NCI-H2029 (cell line): ENCODE measurements at regions not wholly inside any gene's neighbourhood (a gene's known extent, or its start where the extent isn't known, plus 50 kb on each side); places are given as distances from the start of the nearest gene placed in this dataset.
A peak's percentile ranks its signal among the peaks of the same experiment; 100 is the strongest.

Source experiments
- DNase-seq: peaks from one replicate; lab custom pipeline; 2025; lab: John Stamatoyannopoulos, UW

DNA sequence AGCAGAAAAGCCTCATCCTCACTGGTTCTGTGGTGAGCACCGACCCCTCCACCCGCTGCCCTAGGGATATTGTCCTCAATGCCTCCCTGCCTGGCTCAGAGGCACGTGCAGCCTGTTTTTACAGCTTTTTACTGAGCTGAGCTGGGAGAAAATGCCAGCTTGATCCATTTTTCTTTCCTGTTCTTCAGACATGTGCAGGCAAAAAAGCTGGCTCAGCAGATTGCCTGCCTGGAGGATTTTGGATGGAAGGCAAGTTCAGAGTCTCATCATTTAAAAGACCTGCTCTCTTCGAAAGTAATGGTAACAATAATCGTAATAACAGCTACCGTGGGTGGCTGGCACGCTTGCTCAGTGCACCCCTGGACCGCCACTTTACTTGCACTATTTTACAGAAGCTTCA, 135.0 kb upstream of the SMIM23 start:
- DNase-seq, result no peak

DNA sequence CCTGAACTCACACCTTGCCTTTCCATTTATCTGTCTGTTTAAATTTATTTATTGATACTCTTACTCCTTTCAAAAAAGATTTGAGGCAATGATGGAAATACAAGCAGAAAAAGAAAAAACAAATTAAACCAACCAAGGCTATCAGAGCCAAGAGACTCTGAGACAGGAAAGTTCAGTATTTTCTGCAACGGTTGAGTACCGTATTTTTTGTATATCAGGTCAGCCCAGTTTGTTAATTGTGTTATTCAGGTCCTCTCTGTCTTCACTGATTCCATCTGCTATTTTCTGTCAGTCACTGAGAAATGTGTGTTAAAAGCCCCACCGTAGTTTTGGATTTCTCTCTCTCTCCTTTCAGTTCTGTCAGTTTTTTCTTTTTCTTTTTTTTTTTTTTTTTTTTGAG, 134.5 kb upstream of the SMIM23 start:
- DNase-seq, result no peak

DNA sequence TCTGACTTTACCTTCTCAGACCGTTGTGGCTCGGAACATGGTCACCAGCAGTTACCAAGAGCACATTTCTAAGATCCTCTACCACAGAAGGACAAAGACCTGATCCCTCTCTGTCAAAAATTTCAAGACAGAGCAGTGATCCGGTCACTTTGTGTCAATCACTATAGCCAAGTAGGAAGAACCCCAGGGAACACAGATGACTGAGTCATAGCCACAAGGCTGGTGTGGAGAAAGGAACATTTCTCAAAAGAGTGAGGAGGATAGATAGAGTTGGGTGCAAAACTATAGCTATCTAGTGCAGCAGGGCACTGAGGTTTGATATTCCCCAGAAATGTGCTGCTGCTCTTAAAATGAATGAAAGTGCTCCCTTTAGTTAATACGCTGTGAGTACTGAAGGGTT, 130.7 kb upstream of the SMIM23 start:
- no peak for DNase-seq

DNA sequence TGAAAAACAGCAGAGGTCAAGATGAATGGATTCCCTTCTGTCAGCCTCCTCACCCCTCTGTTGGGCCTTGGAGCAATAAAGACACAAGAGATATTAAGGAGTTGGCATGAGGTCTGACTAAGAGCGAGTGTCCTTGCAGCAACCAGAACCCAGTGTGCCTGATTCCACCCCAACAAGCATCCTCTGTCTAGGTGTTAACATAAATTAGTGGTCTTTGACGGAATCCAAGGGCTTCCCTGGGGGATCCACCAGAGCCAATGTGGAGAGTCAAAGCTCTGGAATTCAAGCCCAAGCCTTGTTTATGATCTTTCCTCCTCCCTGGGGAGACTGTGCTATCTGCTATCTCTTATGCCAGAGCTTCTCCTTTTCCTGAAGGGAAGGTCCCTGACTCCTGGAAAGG, 128.1 kb upstream of the SMIM23 start:
- no peak for DNase-seq

DNA sequence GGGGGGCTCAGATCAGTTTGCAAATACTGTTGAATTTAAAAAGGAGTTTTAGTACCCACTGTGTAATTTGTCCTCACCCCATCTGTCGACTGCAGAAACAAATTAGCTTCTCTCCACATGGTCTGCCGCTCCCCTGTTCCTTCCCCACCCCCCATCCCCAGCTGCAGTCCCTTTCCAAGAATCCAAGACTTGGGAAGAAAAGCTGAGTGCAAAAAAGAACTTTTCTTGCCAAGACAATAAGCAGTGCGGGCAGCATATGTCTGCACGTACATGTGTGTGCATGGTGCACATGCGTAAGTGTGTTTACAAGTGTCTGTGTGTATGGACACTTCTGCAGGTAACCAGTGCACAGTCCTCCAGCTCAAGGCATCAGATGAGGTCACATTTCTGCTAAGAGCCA, 125.7 kb upstream of the SMIM23 start:
- no peak for DNase-seq

DNA sequence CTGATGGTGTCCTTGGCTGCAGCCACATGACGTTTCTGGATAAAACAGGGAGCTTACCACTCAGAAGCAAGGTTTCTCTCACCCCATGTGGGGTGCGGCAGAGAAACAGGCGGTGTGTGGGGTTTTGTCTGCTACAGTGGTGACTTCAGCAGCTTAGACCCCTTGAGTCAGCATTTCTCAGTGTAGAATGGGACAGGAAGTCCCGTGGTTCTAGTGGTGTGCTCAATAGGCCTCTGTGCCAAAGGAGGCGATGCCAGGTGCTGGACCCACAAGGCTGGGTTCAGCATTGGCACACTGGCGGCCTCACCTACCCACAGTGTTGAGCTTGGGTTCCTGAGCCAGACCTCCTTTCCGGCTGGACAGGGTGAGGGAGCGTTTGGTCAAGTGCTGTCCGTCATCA, 125.2 kb upstream of the SMIM23 start:
- peak; percentile 13 for DNase-seq

DNA sequence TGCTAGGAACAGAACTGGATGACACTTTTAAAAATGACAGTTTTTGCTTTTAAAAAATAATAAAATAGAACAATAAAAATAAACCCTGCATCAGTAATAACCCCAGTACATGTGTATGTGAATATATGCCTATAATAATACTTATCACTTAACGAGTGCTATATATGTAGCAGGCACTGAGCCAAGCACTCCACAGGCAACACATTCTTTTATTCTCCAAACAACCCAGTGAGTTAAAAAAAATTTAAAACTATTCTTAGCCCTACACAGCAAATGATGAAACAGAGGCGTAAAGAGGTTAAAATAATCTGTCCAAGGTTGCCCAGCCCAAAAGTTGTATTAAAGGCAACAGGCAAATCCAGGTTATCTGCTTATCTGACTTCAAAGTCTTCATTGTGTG, 124.5 kb upstream of the SMIM23 start:
- DNase-seq, result no peak

DNA sequence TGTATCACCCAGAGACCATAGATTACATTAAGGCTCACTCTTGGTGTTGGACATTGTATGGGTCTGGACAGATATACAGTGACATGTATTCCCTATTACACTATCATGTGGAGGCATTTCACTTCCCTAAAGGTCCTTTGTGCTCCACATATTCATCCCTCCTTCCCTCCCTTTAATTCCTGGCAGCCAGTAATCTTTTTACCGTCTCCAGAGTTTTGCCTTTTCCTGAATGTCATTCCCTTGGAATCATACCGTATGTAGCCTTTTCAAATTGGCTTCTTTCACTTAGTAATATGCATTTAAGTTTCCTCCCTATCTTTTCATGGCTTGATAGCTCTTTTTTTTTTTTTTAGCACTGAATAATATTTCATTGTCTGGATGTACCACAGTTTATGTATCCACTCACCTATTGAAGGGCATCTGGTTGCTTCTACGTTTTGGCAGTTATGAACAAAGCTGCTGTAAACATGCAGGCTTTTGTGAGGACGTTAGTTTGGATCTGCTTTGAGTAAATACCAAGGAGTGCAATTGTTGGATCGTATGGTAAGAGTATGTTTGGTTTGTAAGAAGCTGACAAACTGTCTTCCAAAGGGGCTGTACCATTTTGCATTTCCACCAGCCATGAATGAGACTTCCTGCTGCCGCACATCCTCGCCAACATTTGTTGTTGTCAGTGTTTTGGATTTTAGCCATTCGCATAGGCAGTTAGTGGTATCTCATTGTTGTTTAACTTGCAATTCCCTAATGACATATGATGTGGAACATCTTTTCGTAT, 122.1 kb upstream of the SMIM23 start:
- no peak for DNase-seq

DNA sequence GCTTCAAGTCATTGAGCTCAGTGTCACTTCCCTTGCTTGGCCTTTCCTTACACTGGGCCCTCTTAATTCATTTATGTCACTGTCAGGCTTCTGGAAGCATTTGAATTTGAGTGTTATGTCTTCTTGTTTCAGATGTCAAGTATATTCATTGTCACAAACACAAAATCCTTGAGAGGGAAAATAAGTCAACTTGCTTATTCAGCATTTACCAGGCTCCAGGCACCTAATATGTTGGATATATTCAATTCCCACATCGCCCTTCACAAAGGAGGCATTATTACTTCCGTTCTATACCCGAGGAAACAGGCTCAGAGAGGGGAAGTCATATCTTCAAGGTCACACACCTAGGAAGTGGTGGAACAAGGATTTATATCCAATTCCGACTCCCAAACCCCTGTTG, 121.1 kb upstream of the SMIM23 start:
- DNase-seq, result no peak

DNA sequence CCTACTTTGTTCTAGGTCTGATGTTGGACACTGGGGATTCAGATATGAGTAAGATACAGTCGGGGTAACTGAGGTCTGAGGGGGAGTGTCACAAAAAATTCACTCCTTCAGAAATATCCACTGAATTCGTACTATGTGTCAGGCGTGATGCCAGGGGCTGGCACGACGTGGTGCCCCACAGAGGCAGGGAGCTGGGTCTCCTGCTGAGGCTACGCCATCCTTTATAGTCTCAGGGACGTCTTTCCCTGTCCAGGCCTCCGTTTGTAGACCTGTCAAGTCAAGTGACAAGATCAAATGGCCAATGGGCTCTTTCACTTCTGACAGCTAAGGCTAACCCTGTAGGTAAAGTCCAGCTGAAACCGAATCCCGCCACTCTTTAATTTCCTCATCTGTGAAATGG, 118.8 kb upstream of the SMIM23 start:
- DNase-seq, result peak; percentile 28

DNA sequence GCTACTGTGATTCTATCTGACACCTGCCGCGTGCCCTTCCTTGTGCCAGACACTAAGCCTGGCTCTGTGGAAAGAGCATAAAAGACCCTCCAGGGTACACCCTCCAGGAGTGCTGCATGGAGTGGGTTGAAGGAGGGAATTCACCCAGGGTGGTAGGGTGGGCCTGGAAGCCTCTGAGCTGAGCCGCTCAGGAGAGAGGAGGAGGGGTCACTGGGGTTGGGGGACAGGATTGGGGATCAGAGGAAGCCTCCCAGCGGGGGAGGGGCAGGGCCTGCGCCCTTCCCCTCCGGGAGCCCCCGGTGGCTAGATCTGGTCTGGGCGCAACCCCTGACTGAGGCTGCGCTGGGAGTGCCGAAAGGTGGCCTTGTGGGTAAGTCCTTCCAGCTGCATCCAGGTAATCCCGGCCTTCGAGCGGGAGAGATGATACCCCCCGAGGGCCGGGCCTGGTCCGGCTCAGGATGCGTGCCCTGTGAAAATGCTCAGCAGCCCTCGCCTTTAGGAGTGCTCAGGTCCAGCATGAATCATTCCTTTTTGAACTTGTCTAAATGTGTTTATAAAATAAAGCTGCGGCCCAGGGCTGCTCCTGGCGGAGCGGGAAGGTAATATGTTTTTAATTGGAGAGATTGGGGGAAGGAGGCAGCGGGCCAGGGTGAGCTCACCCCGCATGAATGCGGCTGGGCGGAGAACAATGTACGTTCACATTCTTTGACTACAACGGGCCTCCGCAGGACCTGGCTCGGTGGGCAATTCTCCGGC, 118.1 kb upstream of the SMIM23 start:
- no peak for DNase-seq

DNA sequence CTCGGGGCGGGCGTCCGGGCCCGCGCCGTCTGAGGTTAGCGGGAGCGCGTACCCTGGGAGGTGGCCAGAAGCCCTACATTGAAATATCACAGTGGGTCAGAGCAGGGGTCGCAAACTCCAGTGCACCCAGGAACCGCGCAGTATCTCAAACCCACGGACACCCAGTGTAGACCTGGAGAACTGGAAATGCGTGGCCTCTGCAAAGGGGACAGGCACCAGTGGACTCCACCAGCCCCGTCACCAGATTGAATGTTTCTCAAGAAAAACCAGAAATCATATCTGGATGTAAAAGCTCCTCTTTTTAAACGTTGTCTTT, 117.6 kb upstream of the SMIM23 start:
- no peak for DNase-seq

DNA sequence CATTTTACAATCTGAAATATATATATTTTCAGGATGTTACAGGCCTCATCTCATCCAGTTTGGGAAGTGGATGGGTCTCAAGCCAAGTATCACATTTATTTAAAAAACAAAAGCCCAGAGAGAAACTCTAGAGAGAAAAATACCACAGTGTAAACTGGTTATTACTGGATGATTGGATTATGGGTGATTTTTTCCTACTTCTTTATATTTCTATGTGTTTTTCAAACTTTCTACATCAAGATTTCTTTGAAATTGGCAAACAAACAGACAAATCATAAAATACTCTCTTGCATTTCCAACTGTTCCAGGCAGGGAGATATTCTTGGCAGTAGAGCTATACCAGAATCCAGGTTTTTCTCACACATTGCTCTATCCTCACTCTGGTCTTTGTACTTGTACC, 116.0 kb upstream of the SMIM23 start:
- no peak for DNase-seq

DNA sequence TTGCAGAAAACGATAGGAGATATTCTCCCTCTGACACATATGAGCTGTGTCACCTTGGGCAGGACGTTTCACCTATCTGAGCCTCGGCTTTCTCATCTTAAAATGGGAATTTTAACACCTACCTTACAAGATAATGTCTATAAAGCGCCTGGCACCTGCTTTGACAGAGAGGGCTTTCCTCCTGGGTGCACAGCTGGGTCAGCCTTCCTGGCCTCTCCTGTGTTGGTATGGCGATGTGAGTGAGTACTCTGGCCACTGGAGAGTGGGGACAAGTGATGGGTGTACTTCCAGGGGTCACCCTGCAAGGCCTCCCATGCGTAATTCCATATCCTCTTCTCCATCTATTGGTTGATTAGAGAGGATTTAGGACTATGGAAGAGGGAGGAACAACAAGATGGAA, 113.1 kb upstream of the SMIM23 start:
- no peak for DNase-seq

DNA sequence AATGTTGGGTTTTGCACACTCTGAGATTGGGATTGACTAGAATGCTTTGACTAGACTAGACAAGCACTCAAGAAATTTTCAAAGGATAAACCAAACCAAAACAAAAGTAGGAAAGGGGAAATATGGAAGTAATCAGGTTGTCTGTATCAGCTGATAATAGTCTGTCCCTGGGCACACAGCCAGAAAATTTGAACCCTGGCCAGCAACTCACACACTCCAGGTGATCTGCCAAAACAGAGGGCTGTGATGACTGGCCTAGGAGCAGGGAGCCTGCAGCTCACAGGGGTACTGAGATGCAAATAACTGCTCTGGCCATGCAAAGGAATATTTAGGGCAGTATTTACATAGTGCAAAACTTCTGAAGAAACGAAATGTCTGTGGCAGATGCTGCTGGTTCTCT, 112.3 kb upstream of the SMIM23 start:
- peak; percentile 45 for DNase-seq

DNA sequence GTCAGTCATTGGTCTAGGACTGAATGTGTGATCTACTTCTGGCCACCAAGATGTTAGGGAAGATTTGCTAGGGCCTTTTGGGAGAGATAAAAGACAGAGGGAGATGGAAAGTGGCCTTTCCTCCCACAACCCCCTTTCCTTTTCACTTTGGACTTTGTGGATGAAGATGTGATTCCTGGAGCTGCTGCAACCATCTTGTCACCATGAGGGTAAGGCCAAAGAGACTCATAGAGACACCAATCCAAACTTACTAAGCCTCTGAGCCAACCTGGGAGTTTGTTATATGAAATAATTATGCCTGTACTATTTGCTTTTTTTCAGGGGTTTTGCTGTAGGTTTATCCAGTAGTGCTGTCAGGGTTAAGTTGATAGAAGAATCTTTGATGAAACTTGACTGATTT, 111.8 kb upstream of the SMIM23 start:
- no peak for DNase-seq

DNA sequence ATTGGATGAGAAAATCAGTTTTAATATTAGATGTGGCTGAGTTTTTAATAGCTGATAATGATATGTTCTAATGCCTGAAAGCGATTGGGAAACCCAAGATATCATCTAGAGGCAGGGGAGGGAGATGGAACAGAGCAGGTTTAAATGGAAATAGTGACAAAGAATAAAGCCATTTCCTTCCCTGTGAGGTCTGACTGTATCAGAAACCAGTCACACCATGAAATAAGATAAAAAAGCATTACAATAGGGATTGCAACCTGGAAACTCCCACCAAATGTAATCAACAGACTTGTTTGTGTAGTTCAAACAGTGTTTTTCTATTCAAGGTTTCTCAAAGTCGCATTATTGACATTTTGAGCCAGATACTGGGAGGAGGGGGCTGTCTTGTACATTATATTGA, 110.1 kb upstream of the SMIM23 start:
- no peak for DNase-seq

DNA sequence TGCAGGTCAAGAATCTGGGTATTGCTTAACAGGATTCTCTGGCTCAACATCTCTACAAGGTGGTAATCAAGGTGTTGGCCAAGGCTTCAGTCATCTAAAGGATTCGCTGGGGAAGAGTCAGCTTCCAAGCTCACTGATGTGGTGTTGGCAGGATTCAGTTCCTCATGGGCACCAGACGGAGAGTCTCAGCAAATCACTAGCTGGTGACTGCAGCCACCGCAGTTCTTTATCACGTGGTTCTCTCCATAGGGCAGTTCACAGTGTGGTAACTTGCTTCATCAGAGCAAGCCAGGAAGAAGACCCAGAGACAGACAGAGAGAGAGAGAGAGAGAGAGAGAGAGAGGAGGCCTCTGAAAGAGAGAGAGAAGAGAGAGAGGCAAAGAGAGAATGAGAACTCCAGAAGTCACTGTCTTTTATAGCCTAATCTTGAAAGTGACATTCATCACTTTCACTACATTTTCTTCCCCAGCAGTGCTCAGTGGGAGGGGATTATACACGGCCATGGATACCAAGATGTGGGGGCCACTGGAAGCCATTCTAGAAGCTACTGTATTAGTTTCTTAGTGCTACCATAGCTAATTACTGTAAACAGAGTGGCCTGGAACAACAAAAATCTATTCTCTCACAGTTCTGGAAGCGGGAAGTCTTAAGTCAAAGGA, 109.2 kb upstream of the SMIM23 start:
- DNase-seq, result no peak

DNA sequence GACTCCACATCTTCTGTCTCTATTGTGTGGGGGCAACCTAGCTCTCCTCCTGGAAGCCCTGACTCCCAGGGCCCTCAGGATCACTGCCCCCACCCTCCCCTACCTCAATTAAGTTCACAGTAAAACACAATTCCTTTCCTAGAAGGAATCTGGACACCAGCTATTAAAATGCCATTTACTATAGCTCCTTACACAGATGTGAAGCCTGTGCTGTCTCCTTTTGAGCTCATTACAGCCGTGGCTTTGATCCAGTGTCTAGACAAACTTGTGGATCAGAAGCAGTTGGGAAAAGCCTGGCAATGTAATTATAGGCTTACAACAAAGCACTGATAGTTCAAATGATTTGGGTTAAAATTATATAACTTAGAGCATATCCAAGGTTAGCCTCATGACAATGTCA, 107.0 kb upstream of the SMIM23 start:
- DNase-seq, result no peak

DNA sequence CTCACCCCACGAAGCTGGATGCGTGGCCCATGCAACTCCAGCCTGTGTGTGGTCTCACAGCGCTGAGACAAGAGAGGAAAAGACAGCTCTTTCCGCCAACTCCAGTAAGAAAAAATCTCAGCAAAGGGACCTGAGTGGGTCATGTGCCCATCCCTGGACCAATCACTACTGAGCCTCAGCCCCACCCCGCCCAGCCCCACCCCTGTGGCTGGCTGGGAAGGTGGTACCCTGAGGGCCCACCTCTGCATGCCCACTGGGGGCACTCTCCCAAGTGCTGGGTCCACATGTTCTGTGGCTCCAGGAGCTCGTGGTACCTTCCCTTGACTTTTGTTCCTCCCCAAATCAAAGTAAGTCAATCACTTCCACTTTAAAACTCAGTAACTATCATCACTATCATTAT, 105.1 kb upstream of the SMIM23 start:
- DNase-seq, result no peak

DNA sequence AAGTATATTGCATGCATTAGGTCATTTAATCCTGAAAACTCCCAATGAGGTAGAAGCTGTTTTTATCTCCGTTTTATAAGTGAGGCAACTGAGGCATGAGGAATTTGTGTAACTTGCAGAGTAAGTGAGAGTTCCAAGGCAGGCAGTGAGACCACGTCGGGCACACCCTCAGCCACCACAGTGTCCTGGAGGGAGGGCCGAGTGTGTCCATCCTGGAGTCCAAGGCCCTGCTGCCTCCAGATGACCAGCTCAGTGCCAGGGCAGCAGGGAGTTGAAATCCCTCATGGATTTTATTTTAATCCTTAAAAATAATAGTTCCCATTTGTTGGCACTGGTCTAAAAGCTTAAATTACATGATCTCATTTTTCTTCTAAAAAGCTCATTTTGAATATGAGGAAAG, 104.6 kb upstream of the SMIM23 start:
- no peak for DNase-seq

DNA sequence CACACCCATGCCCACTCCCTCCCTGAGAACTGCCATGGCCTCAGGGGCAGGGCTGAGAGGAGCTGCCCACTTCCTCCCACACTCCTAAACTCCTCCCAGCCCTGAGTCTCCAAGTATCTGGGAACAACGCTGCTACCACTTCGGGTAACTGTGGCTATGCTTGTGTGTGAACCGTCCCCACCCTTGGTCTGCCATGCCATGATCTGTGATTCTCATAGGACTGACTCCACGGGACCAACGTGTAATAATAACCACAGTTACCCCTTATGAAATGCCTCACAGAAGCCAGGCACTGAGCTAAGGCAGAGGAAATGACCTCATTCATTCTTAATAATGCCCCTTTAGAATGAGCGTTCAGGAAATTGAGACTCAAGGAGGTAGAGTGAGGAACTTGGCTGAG, 103.9 kb upstream of the SMIM23 start:
- no peak for DNase-seq

DNA sequence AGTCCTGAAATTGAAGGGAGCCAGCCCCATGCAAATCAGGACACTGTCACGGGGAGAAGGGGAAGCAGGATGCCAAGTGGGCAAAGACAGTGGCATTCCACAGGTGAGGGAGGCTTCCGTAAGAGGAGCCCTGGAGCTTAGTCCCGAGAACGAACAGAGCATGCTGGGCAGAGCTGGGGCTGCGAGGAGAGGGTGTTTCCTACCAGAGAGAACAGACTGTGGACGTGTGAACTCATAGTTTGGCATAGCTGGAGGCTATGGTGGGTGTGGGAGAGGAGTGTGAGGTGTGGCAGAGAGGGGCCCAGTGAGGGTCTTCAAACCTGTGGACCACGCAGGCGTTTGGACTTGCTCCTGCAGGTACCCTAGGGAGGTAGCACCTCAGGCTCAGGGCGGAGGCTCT, 102.8 kb upstream of the SMIM23 start:
- DNase-seq, result no peak

DNA sequence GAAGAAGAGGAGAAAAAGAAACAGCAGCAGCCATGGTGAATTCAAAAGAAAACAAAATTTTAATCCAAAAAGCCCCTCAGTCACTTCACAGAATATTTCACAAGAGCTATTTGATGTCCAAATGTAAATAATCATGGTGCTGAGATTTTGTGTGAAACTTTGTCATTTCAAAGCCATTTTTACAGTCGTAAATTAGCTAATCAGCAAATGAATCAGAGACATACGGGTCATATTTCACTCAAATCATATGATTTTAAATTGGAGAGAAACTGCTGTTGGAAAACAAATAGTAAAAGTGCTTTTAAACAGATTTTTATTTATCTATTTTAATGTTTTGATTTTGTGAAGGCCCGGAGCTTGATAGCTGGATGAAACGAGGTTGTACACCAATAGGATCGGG, 101.4 kb upstream of the SMIM23 start:
- DNase-seq, result no peak
